SK-N-MC (cell line): ENCODE measurements at regions not wholly inside any gene's neighbourhood (a gene's known extent, or its start where the extent isn't known, plus 50 kb on each side); places are given as distances from the start of the nearest gene placed in this dataset.

Experiments
- EZH2 ChIP-seq: fragments of 200-600 bp; sonication (generic); IDR thresholded peaks from one replicate; pipeline ENCODE4 v1.6.1; 2017; ENCODE audit warnings: antibody characterized with exemption
- POLR2AphosphoS5 ChIP-seq: IDR thresholded peaks from 2 replicates; pipeline ENCODE4 v1.6.1; 2012; ENCODE audit warnings: mild to moderate bottlenecking, low read depth, low read length, borderline replicate concordance

DNA sequence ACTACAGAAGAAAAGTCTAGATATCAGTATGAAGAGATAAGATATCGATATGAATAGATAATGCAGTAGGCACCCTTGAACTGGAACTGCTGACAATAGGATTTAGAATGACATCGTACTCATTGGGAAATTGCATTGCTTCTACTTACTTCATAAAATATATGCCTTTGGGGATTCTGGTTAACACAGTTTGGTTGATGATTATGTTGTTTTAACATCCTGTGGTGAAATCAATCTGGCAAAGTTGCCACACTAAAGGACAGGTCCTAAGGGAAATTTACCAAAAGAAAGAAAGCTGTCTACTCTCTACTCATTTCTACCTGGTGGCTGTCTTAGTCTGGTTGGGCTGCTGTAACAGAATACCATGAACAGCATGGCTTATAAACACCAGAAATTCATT lies 417.4 kb upstream of the DPH6 start:
- TF ChIP-seq EZH2 (no peak), POLR2AphosphoS5 (no peak)
